A549 (cell line): ENCODE measurements at regions not wholly inside any gene's neighbourhood (a gene's known extent, or its start where the extent isn't known, plus 50 kb on each side); places are given as distances from the start of the nearest gene placed in this dataset.

ENCODE experiments used
- ATAC-seq, 2 experiments: fragments of 200-7000 bp in 1 of 2; fragments of >200 bp in 1 of 2; cut with Nextera tagmentation in 1 of 2; cut with Tn5 transposase in 1 of 2; 3 replicates each; pipeline versions ENCODE4 v1.8.0 to v1.9.1; 2018 to 2020; ENCODE audit warnings: mild to moderate bottlenecking in 1 of 2, moderate library complexity in 1 of 2
- CTCF ChIA-PET: fragments of 300-600 bp; sonication (Branson Sonifier 250); formaldehyde crosslinking; extraction: SDS; loops from one replicate; lab custom pipeline; 2021; ENCODE audit warnings: antibody characterized with exemption, inconsistent platforms; lab: Yijun Ruan, JAX
- POLR2A ChIA-PET: fragments of 350-600 bp; formaldehyde crosslinking; extraction: SDS; loops from one replicate; lab custom pipeline; 2021; ENCODE audit warnings: antibody characterized with exemption, inconsistent platforms; lab: Yijun Ruan, JAX
- DNase-seq, 2 experiments: peaks; one replicate each; pipeline versions ENCODE4 v3.0.0 to v3.0.0-alpha.2; 2011 to 2016; ENCODE audit warnings: low read depth in 1 of 2, low spot score in 1 of 2
- FAIRE-seq: peaks from 2 replicates; lab custom pipeline; 2011; peaks lifted over from hg19 to GRCh38; lab: Jason Lieb, UNC
- H3K27ac ChIP-seq, 2 experiments: fragments of >200 bp; sonication (Bioruptor Twin); formaldehyde crosslinking; 3 replicates each; pipeline ENCODE4 v1.5.1; 2016 to 2017
- H3K4me1 ChIP-seq: fragments of >200 bp; sonication (Bioruptor Twin); formaldehyde crosslinking; 3 replicates; pipeline ENCODE4 v1.6.1; 2016
- H3K4me2 ChIP-seq: fragments of >200 bp; sonication (Bioruptor Twin); formaldehyde crosslinking; 3 replicates; pipeline ENCODE4 v1.6.1; 2016
- H3K4me3 ChIP-seq: fragments of >200 bp; sonication (Bioruptor Twin); formaldehyde crosslinking; 3 replicates; pipeline ENCODE4 v1.5.1; 2016
- H3K9me3 ChIP-seq: fragments of >200 bp; sonication (Bioruptor Twin); formaldehyde crosslinking; 3 replicates; pipeline ENCODE4 v1.6.1; 2016
- ATOH8 ChIP-seq: fragments of 250-450 bp; sonication (Bioruptor Pico); IDR thresholded peaks from 2 replicates; pipeline ENCODE4 v1.5.0; 2020; ENCODE audit warnings: low read depth, mild to moderate bottlenecking, moderate library complexity
- BCL3 ChIP-seq: fragments of >200 bp; sonication (Bioruptor Twin); formaldehyde crosslinking; IDR thresholded peaks from 3 replicates; pipeline ENCODE4 v1.6.1; 2016
- BHLHE40 ChIP-seq: IDR thresholded peaks from 2 replicates; pipeline ENCODE4 v1.6.1; 2012; ENCODE audit warnings: low read depth, low read length, inconsistent platforms
- CBX2 ChIP-seq: fragments of 200-600 bp; sonication (generic); IDR thresholded peaks from 2 replicates; pipeline ENCODE4 v1.6.1; 2016; ENCODE audit warnings: low read depth, mild to moderate bottlenecking, borderline replicate concordance
- CTCF ChIP-seq: fragments of >200 bp; sonication (Bioruptor Twin); formaldehyde crosslinking; IDR thresholded peaks from 3 replicates; pipeline ENCODE4 v1.5.1; 2016
- ELK1 ChIP-seq: fragments of 150-350 bp; IDR thresholded peaks from 2 replicates; pipeline ENCODE4 v1.6.1; 2014; ENCODE audit warnings: low read depth, mild to moderate bottlenecking, low read length
- GATA3 ChIP-seq: IDR thresholded peaks from 2 replicates; pipeline ENCODE4 v1.6.1; 2012; ENCODE audit warnings: borderline replicate concordance
- HES2 ChIP-seq: fragments of >200 bp; sonication (Bioruptor Twin); formaldehyde crosslinking; IDR thresholded peaks from 2 replicates; pipeline ENCODE4 v1.6.1; 2016
- HMGXB4 ChIP-seq: fragments of 250-450 bp; sonication (Bioruptor Pico); IDR thresholded peaks from 2 replicates; pipeline ENCODE4 v1.5.0; 2021; ENCODE audit warnings: mild to moderate bottlenecking, moderate library complexity, borderline replicate concordance
- HOXB13 ChIP-seq: fragments of 250-450 bp; sonication (Bioruptor Pico); IDR thresholded peaks from 2 replicates; pipeline ENCODE4 v1.5.0; 2020; ENCODE audit warnings: low read depth, mild to moderate bottlenecking, moderate library complexity
- JUN ChIP-seq, 2 experiments: fragments of >200 bp; sonication (Bioruptor Twin); formaldehyde crosslinking; IDR thresholded peaks; 2 replicates in 1 of 2; 3 replicates in 1 of 2; pipeline ENCODE4 v1.6.1; 2016 to 2017
- KDM5A ChIP-seq: fragments of 200-600 bp; sonication (generic); IDR thresholded peaks from 2 replicates; pipeline ENCODE4 v1.6.1; 2016; ENCODE audit warnings: antibody characterized with exemption, mild to moderate bottlenecking
- NFE2L2 ChIP-seq: fragments of 150-350 bp; conservative IDR thresholded peaks from 2 replicates; pipeline ENCODE4 v1.6.1; 2014; ENCODE audit warnings: low read length
- NPAS2 ChIP-seq: fragments of 250-450 bp; sonication (Bioruptor Pico); IDR thresholded peaks from 2 replicates; pipeline ENCODE4 v1.8.0; 2022; ENCODE audit warnings: mild to moderate bottlenecking, moderate library complexity, borderline replicate concordance
- NR3C1 ChIP-seq: fragments of >200 bp; sonication (Bioruptor Twin); formaldehyde crosslinking; IDR thresholded peaks from 3 replicates; pipeline ENCODE4 v1.6.1; 2017
- POLR2AphosphoS2 ChIP-seq: conservative IDR thresholded peaks from 2 replicates; pipeline ENCODE4 v1.6.1; 2012; ENCODE audit warnings: low read length, improper control_type of control experiment, inconsistent platforms
- RARB ChIP-seq: fragments of 250-450 bp; sonication (Bioruptor Pico); IDR thresholded peaks from 2 replicates; pipeline ENCODE4 v1.8.0; 2021; ENCODE audit warnings: mild to moderate bottlenecking, moderate library complexity
- RCOR1 ChIP-seq: fragments of 150-350 bp; IDR thresholded peaks from 2 replicates; pipeline ENCODE4 v1.6.1; 2014; ENCODE audit warnings: antibody characterized with exemption, low read length, low read depth
- SMC3 ChIP-seq: fragments of >200 bp; sonication (Bioruptor Twin); formaldehyde crosslinking; IDR thresholded peaks from 3 replicates; pipeline ENCODE4 v1.6.1; 2018; ENCODE audit warnings: inconsistent platforms
- SREBF2 ChIP-seq: fragments of 450-650 bp; IDR thresholded peaks from 2 replicates; pipeline ENCODE4 v1.6.1; 2014; ENCODE audit warnings: mild to moderate bottlenecking, moderate library complexity
- USF2 ChIP-seq: fragments of 450-650 bp; IDR thresholded peaks from 2 replicates; pipeline ENCODE4 v1.6.1; 2014; ENCODE audit warnings: antibody characterized with exemption
- ZFP36 ChIP-seq: fragments of 450-650 bp; IDR thresholded peaks from 2 replicates; pipeline ENCODE4 v1.6.1; 2014; ENCODE audit warnings: borderline replicate concordance; ENCODE audit not compliant: partially characterized antibody
- ZNF302 ChIP-seq: fragments of 250-450 bp; sonication (Bioruptor Pico); IDR thresholded peaks from 2 replicates; pipeline ENCODE4 v1.9.0; 2021; ENCODE audit warnings: inconsistent platforms, mild to moderate bottlenecking, moderate library complexity
- ZSCAN20 ChIP-seq: fragments of 250-450 bp; sonication (Bioruptor Pico); IDR thresholded peaks from 2 replicates; pipeline ENCODE4 v1.8.0; 2022; ENCODE audit warnings: mild to moderate bottlenecking, moderate library complexity
- WGBS: methylation state at CpG from one replicate; pipeline ENCODE4 v1.1.6; 2017; ENCODE audit errors: missing lambda C conversion rate; 5-methylcytosine and 5-hydroxymethylcytosine counted together

GRCh38 chr18:3350021-3350420 lies 88.1 kb downstream of the MYL12B start:
- CTCF ChIA-PET: no interaction called here
- no peak for DNase-seq
- no peaks in the 10 kb centered on the region for H3K9me3 ChIP-seq
- TF ChIP-seq NR3C1: no peak
- no peak for TF ChIP-seq NPAS2 (CRISPR knock-in tag)
- no peak for TF ChIP-seq HOXB13 (CRISPR knock-in tag)
- TF ChIP-seq ZSCAN20 (CRISPR knock-in tag): no peak
- TF ChIP-seq HMGXB4 (CRISPR knock-in tag): no peak
- no peak for TF ChIP-seq KDM5A
- no peak for TF ChIP-seq RCOR1
- no peak for TF ChIP-seq ZNF302
- TF ChIP-seq JUN (IDR thresholded peaks at IDR 0.05): no peak
- TF ChIP-seq ELK1: no peak
- no peak for TF ChIP-seq RARB (CRISPR knock-in tag)
- TF ChIP-seq NFE2L2: no peak
- no peak for TF ChIP-seq CBX2
- peaks cover 6% of the 10 kb centered on the region; the same call in 2 of the 3 replicates for H3K4me1 ChIP-seq
- POLR2A ChIA-PET: no interaction called here
- H3K4me2 ChIP-seq: no peak overlapping the region
- ATAC-seq: no peak
- no peak for FAIRE-seq
- H3K4me3 ChIP-seq: no peak overlapping the region
- WGBS: 92% methylated on average over 14 of the region's 14 CpGs
- no peak overlapping the region for H3K27ac ChIP-seq

GRCh38 chr18:3350566-3351527 lies 88.9 kb downstream of the MYL12B start:
- DNase-seq (peak in 1 of 2 experiments; percentile 7), ATAC-seq (no peak), FAIRE-seq (no peak)
- Histone ChIP-seq H3K4me3 (no peak overlapping the region), H3K27ac (peak overlapping the region in 1 of 2 experiments; percentile 41; a peak in 1 of 6 replicates), H3K4me1 (peaks cover 6% of the 10 kb centered on the region; the same call in 2 of the 3 replicates), H3K4me2 (no peak overlapping the region), H3K9me3 (no peaks in the 10 kb centered on the region)
- CTCF ChIA-PET: no interaction called here
- POLR2A ChIA-PET: no interaction called here
- 73% methylated on average over 11 of the region's 11 CpGs for WGBS
- TF ChIP-seq USF2 (no peak), CTCF (no peak), HOXB13 (CRISPR knock-in tag) (no peak), SMC3 (no peak), ATOH8 (CRISPR knock-in tag) (no peak), CBX2 (no peak), HMGXB4 (CRISPR knock-in tag) (no peak), SREBF2 (no peak), HES2 (no peak), NFE2L2 (no peak), GATA3 (no peak), RCOR1 (no peak), ZFP36 (no peak), POLR2AphosphoS2 (no peak), BHLHE40 (no peak), BCL3 (no peak)
